GM12878 (cell line): ENCODE measurements at regions not wholly inside any gene's neighbourhood (a gene's known extent, or its start where the extent isn't known, plus 50 kb on each side); places are given as distances from the start of the nearest gene placed in this dataset.

Source experiments
- ATAC-seq: fragments of 200-7000 bp; cut with Tn5 transposase; 3 replicates; pipeline ENCODE4 v1.9.1; 2020; ENCODE audit warnings: mild to moderate bottlenecking, moderate library complexity
- BruUV-seq: library from RNA; stranded (reverse); fragments of 400-500 nt; replicated peaks from 2 replicates; lab custom pipeline; 2021; lab: Mats Ljungman, UMichigan
- CTCF ChIA-PET: fragments of 300-600 bp; sonication (Branson Sonifier 250); formaldehyde crosslinking; extraction: SDS; loops from one replicate; lab custom pipeline; 2021; ENCODE audit warnings: inconsistent platforms; lab: Yijun Ruan, JAX
- POLR2A ChIA-PET: fragments of 350-600 bp; formaldehyde crosslinking; extraction: SDS; loops from one replicate; lab custom pipeline; 2021; ENCODE audit warnings: inconsistent platforms; lab: Charles Lee
- RAD21 ChIA-PET: fragments of 300-600 bp; sonication (Branson Sonifier 250); formaldehyde crosslinking; loops from one replicate; lab custom pipeline; 2023; ENCODE audit warnings: antibody characterized with exemption; ENCODE audit not compliant: unreplicated experiment; lab: Charles Lee
- SMC1A ChIA-PET: fragments of 300-600 bp; sonication (Branson Sonifier 250); formaldehyde crosslinking; loops from one replicate; lab custom pipeline; 2023; ENCODE audit not compliant: unreplicated experiment, uncharacterized antibody; lab: Charles Lee
- DNase-seq: peaks from one replicate; pipeline ENCODE4 v3.0.0-alpha.2; 2011; ENCODE audit warnings: low read depth, low spot score
- FAIRE-seq: peaks from 3 replicates; lab custom pipeline; 2011; peaks lifted over from hg19 to GRCh38; lab: Jason Lieb, UNC
- H2AFZ ChIP-seq: 2 replicates; pipeline ENCODE4 v1.6.0; 2011; ENCODE audit warnings: low read depth, low read length, control low read depth; ENCODE audit not compliant: control insufficient read depth
- H3K27ac ChIP-seq: 2 replicates; pipeline ENCODE4 v1.5.1; 2011; ENCODE audit warnings: control low read depth; ENCODE audit not compliant: control insufficient read depth, insufficient read depth
- H3K27me3 ChIP-seq, 2 experiments: replicated peaks in 1 of 2; 2 replicates each; pipeline versions ENCODE4 v1.6.0 to v1.6.1; 2011; ENCODE audit warnings: low read length in 1 of 2; ENCODE audit not compliant: control insufficient read depth in 2 of 2, insufficient read depth in 2 of 2
- H3K36me3 ChIP-seq, 2 experiments: 2 replicates each; pipeline ENCODE4 v1.5.1; 2011; ENCODE audit warnings: low read length in 1 of 2; ENCODE audit not compliant: control insufficient read depth in 2 of 2, insufficient read depth in 2 of 2
- H3K4me1 ChIP-seq: 2 replicates; pipeline ENCODE4 v1.6.1; 2011; ENCODE audit warnings: mild to moderate bottlenecking, low read length, moderate library complexity, mixed read lengths; ENCODE audit not compliant: control insufficient read depth, insufficient read depth
- H3K4me2 ChIP-seq: 2 replicates; pipeline ENCODE4 v1.6.0; 2011; ENCODE audit warnings: control low read depth; ENCODE audit not compliant: control insufficient read depth, insufficient read depth
- H3K4me3 ChIP-seq: fragments of 200-600 bp; sonication (generic); 2 replicates; pipeline ENCODE4 v1.5.1; 2016
- H3K79me2 ChIP-seq: 2 replicates; pipeline ENCODE4 v1.6.0; 2011; ENCODE audit warnings: low read length; ENCODE audit not compliant: control insufficient read depth, insufficient read depth
- H3K9ac ChIP-seq: 2 replicates; pipeline ENCODE4 v1.8.0; 2011; ENCODE audit warnings: low read length, control low read depth, mixed read lengths; ENCODE audit not compliant: control insufficient read depth, insufficient read depth
- H3K9me3 ChIP-seq: replicated peaks from 3 replicates; pipeline ENCODE4 v1.5.1; 2011; ENCODE audit warnings: mild to moderate bottlenecking, low read length; ENCODE audit not compliant: control insufficient read depth, insufficient read depth
- H4K20me1 ChIP-seq: 2 replicates; pipeline ENCODE4 v1.6.0; 2011; ENCODE audit not compliant: control insufficient read depth, insufficient read depth
- HDGF ChIP-seq: fragments of 450-650 bp; IDR thresholded peaks from 2 replicates; pipeline ENCODE4 v1.6.1; 2016; ENCODE audit warnings: antibody characterized with exemption
- IRF3 ChIP-seq: fragments of 450-650 bp; IDR thresholded peaks from 2 replicates; pipeline ENCODE4 v1.6.1; 2014; ENCODE audit warnings: mild to moderate bottlenecking
- PRDM15 ChIP-seq: fragments of 450-650 bp; formaldehyde crosslinking; IDR thresholded peaks from 2 replicates; pipeline ENCODE4 v1.4.0; 2020; ENCODE audit warnings: mild to moderate bottlenecking, moderate library complexity
- WGBS: methylation state at CpG from one replicate; pipeline ENCODE4 v1.1.6; 2016; ENCODE audit warnings: low lambda C conversion rate; ENCODE audit not compliant: insufficient replicate concordance, insufficient coverage; ENCODE audit errors: missing lambda C conversion rate; 5-methylcytosine and 5-hydroxymethylcytosine counted together
- in situ Hi-C: fragments of 300-500 bp; cut with MboI; formaldehyde crosslinking; loops from 9 replicates; pipeline ENCODE4 v1.14.3; 2018; ENCODE audit warnings: mixed read lengths
- intact Hi-C: fragments of 100-400 bp; cut with micrococcal nuclease; formaldehyde crosslinking; loops from one replicate; pipeline ENCODE4 v1.14.2; 2022; ENCODE audit not compliant: unreplicated experiment

- ChIA-PET CTCF (no interaction called here), RAD21 (no interaction called here)
- BruUV-seq, result no TSS peak
Observed at GRCh38 chr14:40317690-40318089, 885.5 kb upstream of the FBXO33 start.

More at GRCh38 chr14:40317690-40318089, 885.5 kb upstream of the FBXO33 start:
- no peak overlapping the region for H3K9ac ChIP-seq
- no peaks in the 10 kb centered on the region for H3K27me3 ChIP-seq
- DNase-seq, result no peak
- H3K9me3 ChIP-seq, result no peaks in the 10 kb centered on the region
- H2AFZ ChIP-seq, result no peak overlapping the region
- in situ Hi-C loops, result no loop called here
- ATAC-seq, result no peak
- WGBS, result 26% methylated on average over 1 of the region's 1 CpG
- SMC1A ChIA-PET, result no interaction called here
- H3K36me3 ChIP-seq, result no peaks in the 10 kb centered on the region
- no peaks in the 10 kb centered on the region for H3K79me2 ChIP-seq
- TF ChIP-seq PRDM15 (no peak), IRF3 (no peak), HDGF (no peak)
- TF ChIP-seq, all 136 proteins: peak for 0
- Histone ChIP-seq H3K4me3 (no peak overlapping the region), H4K20me1 (no peaks in the 10 kb centered on the region), H3K27ac (no peak overlapping the region), H3K4me1 (no peaks in the 10 kb centered on the region), H3K4me2 (no peak overlapping the region)
- no peak for FAIRE-seq
- intact Hi-C loops, result no loop called here
- POLR2A ChIA-PET, result no interaction called here
